ENCODE measurements at regions not wholly inside any gene's neighbourhood (a gene's known extent, or its start where the extent isn't known, plus 50 kb on each side); places are given as distances from the start of the nearest gene placed in this dataset.
A peak's percentile ranks its signal among the peaks of the same experiment; 100 is the strongest.

GRCh38 chr13:31421756-31422155, 222.0 kb downstream of the B3GLCT start:
- TF ChIP-seq POLR2A (IDR thresholded peaks at IDR 0.05) (no peak), CTCF (IDR thresholded peaks at IDR 0.05 in 4 of 5, conservative IDR thresholded peaks at IDR 0.05 in 1 of 5) (no peak)
- peak; percentile 23 to 46 for ATAC-seq
- H3K27ac ChIP-seq: no peak overlapping the region
- H3K36me3 ChIP-seq: no peaks in the 10 kb centered on the region
- intact Hi-C loops (cut with DNase I; ENCODE audit: low total_unique reads) (loop anchor here (5.0 kb wide), 1 partner anchor 134 kb away; no protein-coding TSS in a partner anchor), in situ Hi-C loops (cut with MboI; ENCODE audit: low sequenced_read_pairs in 4 of 4) (loop anchor here in 3 of 4 donors (5.0 to 10.0 kb wide), 2 partner anchors 187 to 189 kb away; no protein-coding TSS in a partner anchor)
- H3K4me1 ChIP-seq: no peaks in the 10 kb centered on the region
- H3K9me3 ChIP-seq: no peaks in the 10 kb centered on the region
- no peak overlapping the region for H3K4me3 ChIP-seq
- no peaks in the 10 kb centered on the region for H3K27me3 ChIP-seq
- no peak for DNase-seq

- H3K4me3 ChIP-seq: no peak overlapping the region
- H3K4me1 ChIP-seq: no peaks in the 10 kb centered on the region
- in situ Hi-C loops (cut with MboI; ENCODE audit: low sequenced_read_pairs in 4 of 4) (loop anchor here in 3 of 4 donors (5.0 to 10.0 kb wide), 2 partner anchors 189 to 192 kb away; no protein-coding TSS in a partner anchor), intact Hi-C loops (cut with DNase I; ENCODE audit: low total_unique reads) (loop anchor here (1.0 to 5.0 kb wide), 2 partner anchors 137 to 188 kb away; no protein-coding TSS in a partner anchor)
- no peak overlapping the region for H3K27ac ChIP-seq
- no peaks in the 10 kb centered on the region for H3K27me3 ChIP-seq
- H3K36me3 ChIP-seq: no peaks in the 10 kb centered on the region
- DNase-seq (peak; percentile 43 to 66), ATAC-seq (peak; percentile 89 to 95)
- peak; percentile 50 to 87 (median 67) for TF ChIP-seq CTCF (IDR thresholded peaks at IDR 0.05 in 4 of 5, conservative IDR thresholded peaks at IDR 0.05 in 1 of 5)
- TF ChIP-seq POLR2A (IDR thresholded peaks at IDR 0.05): no peak
- H3K9me3 ChIP-seq: no peaks in the 10 kb centered on the region
Observed at GRCh38 chr13:31424130-31424729, 224.5 kb downstream of the B3GLCT start.

- no peaks in the 10 kb centered on the region for H3K9me3 ChIP-seq
- no peaks in the 10 kb centered on the region for H3K36me3 ChIP-seq
- H3K4me1 ChIP-seq: no peaks in the 10 kb centered on the region
- intact Hi-C loops (cut with DNase I; ENCODE audit: low total_unique reads) (no loop called here), in situ Hi-C loops (cut with MboI; ENCODE audit: low sequenced_read_pairs in 4 of 4) (loop anchor here in 3 of 4 donors (5.0 to 25.0 kb wide), 3 partner anchors 189 to 311 kb away; partner anchors contain the start of gene RXFP2 (in 1 of the 3))
- no peak for ATAC-seq
- DNase-seq: no peak
- no peak overlapping the region for H3K27ac ChIP-seq
- H3K4me3 ChIP-seq: no peak overlapping the region
- TF ChIP-seq CTCF (IDR thresholded peaks at IDR 0.05 in 4 of 5, conservative IDR thresholded peaks at IDR 0.05 in 1 of 5) (no peak), POLR2A (IDR thresholded peaks at IDR 0.05) (no peak)
- H3K27me3 ChIP-seq: no peaks in the 10 kb centered on the region
Observed at GRCh38 chr13:31426395-31426794, 226.6 kb downstream of the B3GLCT start.

- no peaks in the 10 kb centered on the region for H3K4me1 ChIP-seq
- in situ Hi-C loops (cut with MboI; ENCODE audit: low sequenced_read_pairs in 4 of 4) (loop anchor here in 3 of 4 donors (5.0 to 25.0 kb wide), 3 partner anchors 190 to 310 kb away; partner anchors contain the start of gene RXFP2 (in 1 of the 3)), intact Hi-C loops (cut with DNase I; ENCODE audit: low total_unique reads) (no loop called here)
- H3K36me3 ChIP-seq: no peaks in the 10 kb centered on the region
- DNase-seq (no peak), ATAC-seq (no peak)
- no peaks in the 10 kb centered on the region for H3K9me3 ChIP-seq
- no peak overlapping the region for H3K4me3 ChIP-seq
- no peak overlapping the region for H3K27ac ChIP-seq
- no peaks in the 10 kb centered on the region for H3K27me3 ChIP-seq
- TF ChIP-seq CTCF (IDR thresholded peaks at IDR 0.05 in 4 of 5, conservative IDR thresholded peaks at IDR 0.05 in 1 of 5): no peak
- no peak for TF ChIP-seq POLR2A (IDR thresholded peaks at IDR 0.05)
Observed at GRCh38 chr13:31427151-31428100, 227.7 kb downstream of the B3GLCT start.
